Aorta (tissue), 5 donors: ENCODE measurements at regions not wholly inside any gene's neighbourhood (a gene's known extent, or its start where the extent isn't known, plus 50 kb on each side); places are given as distances from the start of the nearest gene placed in this dataset.
A peak's percentile ranks its signal among the peaks of the same experiment; 100 is the strongest.

Experiments
- ATAC-seq: fragments of 200-7000 bp; cut with Tn5 transposase; one replicate; pipeline ENCODE4 v1.9.1; 2022; ENCODE audit warnings: moderate library complexity; ENCODE audit not compliant: low FRiP score
- DNase-seq, 2 donors: peaks; one replicate each; pipeline ENCODE4 v3.0.0-alpha.2; 2020
- H3K27ac ChIP-seq, 2 donors: one replicate each; pipeline ENCODE4 v1.5.1; 2013; ENCODE audit warnings: low read length in 2 of 2, mild to moderate bottlenecking in 2 of 2, moderate library complexity in 2 of 2, control low read depth in 1 of 2, inconsistent platforms in 1 of 2, low read depth in 1 of 2
- H3K27me3 ChIP-seq, 2 donors: one replicate each; pipeline ENCODE4 v1.6.1; 2013; ENCODE audit warnings: control low read depth in 1 of 2, low read length in 1 of 2, mild to moderate bottlenecking in 1 of 2, moderate library complexity in 1 of 2; ENCODE audit not compliant: insufficient read depth in 2 of 2, control insufficient read depth in 1 of 2
- H3K36me3 ChIP-seq, 2 donors: one replicate each; pipeline ENCODE4 v1.6.1; 2013; ENCODE audit warnings: control low read depth in 1 of 2, low read length in 1 of 2, mild to moderate bottlenecking in 1 of 2; ENCODE audit not compliant: insufficient read depth in 2 of 2, control insufficient read depth in 1 of 2
- H3K4me1 ChIP-seq, 2 donors: one replicate each; pipeline ENCODE4 v1.6.1; 2013; ENCODE audit warnings: low read length in 2 of 2, control low read depth in 1 of 2, mild to moderate bottlenecking in 1 of 2, moderate library complexity in 1 of 2; ENCODE audit not compliant: insufficient read depth in 2 of 2, control insufficient read depth in 1 of 2
- H3K4me3 ChIP-seq, 2 donors: one replicate each; pipeline ENCODE4 v1.5.1; 2013; ENCODE audit warnings: low read length in 2 of 2, control low read depth in 1 of 2, mild to moderate bottlenecking in 1 of 2
- H3K9me3 ChIP-seq: one replicate; pipeline ENCODE4 v1.6.1; 2013; ENCODE audit warnings: mild to moderate bottlenecking, low read length; ENCODE audit not compliant: control insufficient read depth
- WGBS, 2 donors: extraction: QIAGEN DNeasy Blood & Tissue Kit; methylation state at CpG; one replicate each; pipeline ENCODE4 v1.1.7; 2013; 5-methylcytosine and 5-hydroxymethylcytosine counted together
- intact Hi-C, 2 donors: fragments of 100-400 bp; cut with DNase I; formaldehyde crosslinking; loops; one replicate each; pipeline versions ENCODE4 v1.14.2 to v1.15.0; 2022
- donor health status: healthy with polysubstance abuse.
- donor health status: Bipolar disorder and iron deficiency.
- donor health status: DM: no; HTN: no; CAD: no.
- donor health status: DM: no; HTN: no; CAD: no.
- donor health status: DM: yes; HTN: yes; CAD: no.

DNA sequence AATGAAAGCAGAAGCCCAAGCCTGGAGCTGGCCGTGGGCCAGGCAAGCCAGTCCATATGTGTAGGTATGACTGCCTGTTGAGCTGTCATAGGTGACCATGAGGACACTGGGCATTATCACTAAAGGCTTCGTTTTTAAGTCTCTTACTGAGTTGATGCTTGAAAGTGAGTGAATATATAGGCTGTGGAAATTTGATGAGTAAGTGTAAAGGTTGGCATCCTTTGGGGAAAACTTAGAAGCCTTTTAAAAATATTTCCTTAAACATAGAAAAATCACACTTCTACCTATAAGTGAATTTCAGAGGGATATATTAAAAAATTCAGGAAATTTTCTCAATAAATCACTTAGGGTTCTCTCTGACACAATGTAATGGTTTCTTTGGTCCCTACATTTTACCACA lies 396.5 kb downstream of the FOXG1 start:
- 40 to 49% methylated on average over 2 of the region's 2 CpGs for WGBS, 2 donors
- H3K4me3 ChIP-seq, result no peak overlapping the region
- H3K4me1 ChIP-seq, result no peaks in the 10 kb centered on the region
- no peak for ATAC-seq
- no peaks in the 10 kb centered on the region for H3K27me3 ChIP-seq
- H3K36me3 ChIP-seq, result no peaks in the 10 kb centered on the region
- H3K27ac ChIP-seq, result no peak overlapping the region
- intact Hi-C loops, result no loop called here
- DNase-seq, result no peak
- H3K9me3 ChIP-seq, result no peaks in the 10 kb centered on the region

DNA sequence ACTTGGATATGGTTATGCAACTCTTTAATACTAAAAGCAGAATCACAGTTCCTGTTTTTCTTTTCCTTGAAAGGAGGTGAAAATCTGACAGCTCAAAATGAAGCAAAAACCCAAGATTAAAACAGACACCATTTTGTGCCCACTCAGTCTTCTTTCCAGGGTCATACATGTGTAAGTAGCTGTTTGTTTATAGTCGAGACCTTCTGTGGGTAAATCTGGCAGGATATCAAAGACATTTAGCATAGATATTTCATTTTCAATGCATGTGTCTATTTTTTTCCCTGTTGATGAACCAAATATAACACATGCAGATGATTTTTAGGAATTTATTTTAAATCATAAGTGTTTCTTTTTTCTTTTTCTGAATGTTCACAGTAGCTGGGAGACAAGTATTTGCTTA lies 398.8 kb downstream of the FOXG1 start:
- ATAC-seq, result no peak

DNA sequence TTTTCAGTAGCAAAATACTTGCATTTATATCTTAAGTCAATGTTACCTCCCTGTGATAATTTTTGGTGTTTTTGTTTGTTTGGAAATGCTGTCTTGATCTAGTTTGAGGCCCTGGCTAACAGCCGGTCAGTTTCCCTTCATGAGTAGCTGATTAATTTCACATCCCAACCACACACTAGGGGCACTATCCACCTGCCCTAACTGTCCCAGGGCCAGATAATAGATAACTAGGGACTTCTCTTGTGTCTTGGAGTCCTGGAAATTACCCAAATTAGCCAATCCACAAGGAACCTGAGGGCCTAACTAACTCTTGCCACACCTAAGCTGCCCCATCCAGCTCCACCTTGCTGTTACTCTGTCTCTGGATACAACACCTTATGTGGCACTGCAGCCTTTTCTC lies 399.9 kb downstream of the FOXG1 start:
- no peak overlapping the region for H3K27ac ChIP-seq
- no peak overlapping the region for H3K4me3 ChIP-seq
- no peaks in the 10 kb centered on the region for H3K27me3 ChIP-seq
- intact Hi-C loops, result no loop called here
- no peaks in the 10 kb centered on the region for H3K36me3 ChIP-seq
- no peak for DNase-seq
- ATAC-seq, result no peak
- H3K9me3 ChIP-seq, result no peaks in the 10 kb centered on the region
- WGBS, 2 donors, result 48 to 62% methylated on average over 1 of the region's 1 CpG
- no peaks in the 10 kb centered on the region for H3K4me1 ChIP-seq

More for the DNA sequence above, 398.8 kb downstream of the FOXG1 start:
- Histone ChIP-seq H3K36me3 (no peaks in the 10 kb centered on the region), H3K9me3 (no peaks in the 10 kb centered on the region), H3K4me3 (no peak overlapping the region), H3K4me1 (no peaks in the 10 kb centered on the region), H3K27me3 (no peaks in the 10 kb centered on the region), H3K27ac (no peak overlapping the region)
- intact Hi-C loops, result no loop called here
- no peak for DNase-seq
- WGBS, 2 donors, result 44 to 55% methylated on average over 1 of the region's 1 CpG

DNA sequence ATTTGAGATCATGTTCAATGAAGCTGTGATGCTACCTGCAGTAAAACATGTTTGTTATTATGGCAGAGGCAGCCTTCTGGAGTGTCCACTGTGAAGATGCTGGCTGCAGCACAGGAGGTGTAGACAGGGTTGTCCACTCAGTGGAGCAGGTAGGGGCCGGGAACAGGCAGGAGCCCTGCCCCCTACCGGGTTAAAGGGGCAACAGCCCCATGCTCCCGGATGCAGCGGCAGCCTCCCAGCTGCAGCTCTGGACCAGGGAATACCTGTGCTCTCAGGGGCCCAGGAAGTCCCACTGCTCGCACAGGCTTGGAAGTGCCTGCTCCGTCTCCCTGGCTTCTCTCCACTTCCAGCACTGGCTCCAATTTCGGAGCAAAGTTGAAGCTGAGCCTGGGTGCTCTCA lies 401.6 kb downstream of the FOXG1 start:
- no peak for DNase-seq
- peak; percentile 41 for ATAC-seq
- no peaks in the 10 kb centered on the region for H3K27me3 ChIP-seq
- intact Hi-C loops, result no loop called here
- no peak overlapping the region for H3K27ac ChIP-seq
- H3K9me3 ChIP-seq, result no peaks in the 10 kb centered on the region
- H3K36me3 ChIP-seq, result no peaks in the 10 kb centered on the region
- WGBS, 2 donors, result 86 to 87% methylated on average over 7 of the region's 7 CpGs
- H3K4me1 ChIP-seq, result no peaks in the 10 kb centered on the region
- H3K4me3 ChIP-seq, result no peak overlapping the region

DNA sequence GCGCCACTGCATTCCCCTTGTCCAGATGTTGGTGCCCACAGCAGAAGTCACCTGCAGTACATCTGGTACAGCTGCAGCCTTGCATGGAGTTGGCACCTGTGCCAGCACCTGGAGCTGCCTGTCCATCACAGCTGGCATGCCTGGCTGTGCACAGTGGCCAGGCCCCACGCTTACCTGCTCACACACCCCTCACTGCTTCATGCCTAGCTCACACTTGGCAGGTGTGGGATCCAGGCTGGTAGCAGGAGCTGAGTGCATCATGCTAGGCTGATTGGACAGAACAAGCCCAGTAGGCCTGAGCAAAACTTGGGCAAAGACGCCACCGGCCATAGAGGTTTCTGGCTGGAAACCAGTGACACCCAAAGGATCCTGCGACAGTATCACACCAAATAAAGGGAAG lies 402.8 kb downstream of the FOXG1 start:
- H3K4me3 ChIP-seq, result no peak overlapping the region
- intact Hi-C loops, result no loop called here
- 79 to 89% methylated on average over 5 of the region's 5 CpGs for WGBS, 2 donors

DNA sequence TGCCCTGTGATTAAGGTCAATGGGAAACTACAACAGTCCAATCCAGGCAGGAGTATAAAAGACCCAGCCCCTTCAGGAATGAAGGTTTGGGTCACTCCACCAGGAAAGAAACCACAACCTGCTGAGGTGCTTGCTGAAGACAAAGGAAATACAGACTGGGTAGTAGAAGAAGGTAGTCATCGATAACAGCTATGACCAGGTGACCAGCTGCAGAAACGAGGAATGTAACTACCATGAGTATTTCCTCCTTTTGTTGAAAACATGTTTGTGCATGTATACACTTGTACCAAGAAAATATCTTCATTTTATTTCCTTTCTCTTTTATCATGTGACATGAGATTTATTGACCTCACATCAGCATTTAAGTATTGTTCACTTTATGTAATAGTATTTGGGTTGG lies 409.1 kb downstream of the FOXG1 start:
- Histone ChIP-seq H3K9me3 (peaks cover 1% of the 10 kb centered on the region), H3K27ac (no peak overlapping the region), H3K4me3 (no peak overlapping the region), H3K4me1 (no peaks in the 10 kb centered on the region), H3K36me3 (no peaks in the 10 kb centered on the region), H3K27me3 (no peaks in the 10 kb centered on the region)
- no peak for DNase-seq
- intact Hi-C loops, result no loop called here
- ATAC-seq, result no peak
- WGBS, 2 donors, result 90 to 94% methylated on average over 2 of the region's 2 CpGs

More for the DNA sequence above, 402.8 kb downstream of the FOXG1 start:
- Histone ChIP-seq H3K36me3 (no peaks in the 10 kb centered on the region), H3K27ac (no peak overlapping the region), H3K27me3 (no peaks in the 10 kb centered on the region), H3K4me1 (no peaks in the 10 kb centered on the region), H3K9me3 (no peaks in the 10 kb centered on the region)
- DNase-seq (no peak), ATAC-seq (no peak)

DNA sequence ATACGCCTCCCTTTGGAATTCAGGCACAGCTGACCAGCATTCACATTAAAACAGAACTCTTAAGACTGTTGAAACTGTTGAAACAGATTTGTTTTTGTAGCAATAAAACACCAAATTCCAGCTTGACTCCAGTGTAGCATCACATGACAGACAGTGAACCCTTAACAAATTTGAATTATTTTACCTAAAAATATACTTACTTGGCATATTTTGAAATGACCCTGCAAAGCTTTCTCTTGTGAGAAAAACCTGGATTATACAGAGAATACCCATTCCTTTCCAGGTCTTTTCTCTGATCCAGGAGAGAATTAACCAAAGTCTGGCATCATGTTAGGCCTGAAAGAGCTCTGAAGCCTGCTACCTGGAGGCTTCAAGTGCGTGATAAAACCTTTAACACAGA lies 410.3 kb downstream of the FOXG1 start:
- Histone ChIP-seq H3K9me3 (peaks cover 1% of the 10 kb centered on the region), H3K36me3 (no peaks in the 10 kb centered on the region), H3K27ac (no peak overlapping the region), H3K27me3 (no peaks in the 10 kb centered on the region), H3K4me3 (no peak overlapping the region), H3K4me1 (no peaks in the 10 kb centered on the region)
- intact Hi-C loops, result no loop called here
- no peak for DNase-seq
- 38 to 59% methylated on average over 2 of the region's 2 CpGs for WGBS, 2 donors
- no peak for ATAC-seq

DNA sequence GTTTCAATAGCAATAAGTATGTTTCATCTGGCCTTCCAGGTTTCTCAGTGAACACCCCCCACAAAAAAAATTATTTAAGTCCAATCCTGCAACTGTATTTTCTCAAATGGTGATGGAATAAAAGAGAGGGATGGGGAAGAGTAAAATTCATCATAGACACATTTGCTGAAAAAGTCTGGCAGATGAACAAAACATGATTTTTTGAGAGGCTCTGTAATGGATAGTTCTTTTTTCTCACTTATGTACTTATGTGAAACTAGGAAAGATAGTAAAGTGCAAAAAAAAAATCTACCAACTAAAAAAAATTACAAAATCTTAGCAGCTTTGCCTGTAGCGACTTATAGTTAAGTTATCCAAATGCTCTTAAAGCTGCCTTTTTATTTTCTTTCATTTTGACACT lies 412.4 kb downstream of the FOXG1 start:
- H3K36me3 ChIP-seq, result no peaks in the 10 kb centered on the region
- intact Hi-C loops, result no loop called here
- ATAC-seq (no peak), DNase-seq (no peak)
- H3K27me3 ChIP-seq, result no peaks in the 10 kb centered on the region
- H3K27ac ChIP-seq, result no peak overlapping the region
- H3K9me3 ChIP-seq, result peaks cover 1% of the 10 kb centered on the region
- 71 to 73% methylated on average over 1 of the region's 1 CpG for WGBS, 2 donors
- H3K4me3 ChIP-seq, result no peak overlapping the region
- no peaks in the 10 kb centered on the region for H3K4me1 ChIP-seq

DNA sequence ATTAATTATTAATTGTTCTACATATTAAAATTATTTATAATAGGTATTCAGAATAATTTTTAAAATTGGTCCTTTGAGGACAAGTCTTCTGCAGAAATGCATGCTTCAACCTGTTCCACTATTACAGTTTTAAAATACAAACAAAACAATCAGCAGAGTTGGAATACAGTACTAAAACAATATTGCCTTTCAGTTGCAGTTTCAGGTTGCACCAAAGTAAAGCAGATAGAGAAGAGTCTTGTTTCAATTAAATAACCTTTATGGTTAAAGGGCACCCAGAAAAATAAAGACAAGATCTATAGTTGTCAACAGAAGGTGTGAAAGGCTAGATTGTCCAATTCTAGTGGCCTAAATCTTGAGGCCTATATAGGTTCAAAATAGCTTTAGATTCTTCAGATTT lies 424.5 kb downstream of the FOXG1 start:
- ATAC-seq (no peak), DNase-seq (no peak)
- intact Hi-C loops, result no loop called here

More for the DNA sequence above, 424.5 kb downstream of the FOXG1 start:
- Histone ChIP-seq H3K36me3 (no peaks in the 10 kb centered on the region), H3K9me3 (peaks cover 2% of the 10 kb centered on the region), H3K4me3 (no peak overlapping the region), H3K4me1 (no peaks in the 10 kb centered on the region), H3K27me3 (no peaks in the 10 kb centered on the region), H3K27ac (no peak overlapping the region)
